Esophagus muscularis mucosa (tissue), 4 donors: ENCODE measurements at regions not wholly inside any gene's neighbourhood (a gene's known extent, or its start where the extent isn't known, plus 50 kb on each side); places are given as distances from the start of the nearest gene placed in this dataset.
"Not testable (repeated sequence)": the region's sequence is repeated elsewhere in the genome, so short reads cannot be mapped to it uniquely, and the experiment has no call there.

Experiments
- DNase-seq: peaks from one replicate; pipeline ENCODE4 v3.0.0-alpha.2; 2017; ENCODE audit errors: extremely low spot score
- H3K27ac ChIP-seq, 4 donors: fragments of 200-600 bp; sonication (generic); replicated peaks in 1 of 4; 1 replicate in 3 of 4; 2 replicates in 1 of 4; pipeline ENCODE4 v1.5.1; 2016 to 2019; ENCODE audit warnings: mild to moderate bottlenecking in 1 of 4
- H3K27me3 ChIP-seq, 4 donors: fragments of 200-600 bp; sonication (generic); one replicate each; pipeline versions ENCODE4 v1.5.1 to v1.6.0; 2016 to 2019
- H3K36me3 ChIP-seq, 4 donors: fragments of 200-600 bp; sonication (generic); one replicate each; pipeline ENCODE4 v1.5.1; 2016 to 2019
- H3K4me1 ChIP-seq, 4 donors: fragments of 200-600 bp; sonication (generic); one replicate each; pipeline ENCODE4 v1.5.1; 2016 to 2019
- H3K4me3 ChIP-seq, 4 donors: fragments of 200-600 bp; sonication (generic); 1 replicate in 2 of 4; 2 replicates in 2 of 4; pipeline ENCODE4 v1.5.1; 2016 to 2019; ENCODE audit warnings: mild to moderate bottlenecking in 4 of 4, moderate library complexity in 1 of 4
- H3K9me3 ChIP-seq, 4 donors: fragments of 200-600 bp; sonication (generic); 1 replicate in 3 of 4; 2 replicates in 1 of 4; pipeline ENCODE4 v1.5.1; 2016 to 2019
- EP300 ChIP-seq: sonication (generic); formaldehyde crosslinking; IDR thresholded peaks from one replicate; pipeline ENCODE4 v1.6.1; 2017; ENCODE audit warnings: antibody characterized with exemption
- POLR2A ChIP-seq: fragments of 450-650 bp; IDR thresholded peaks from one replicate; pipeline ENCODE4 v1.6.1; 2017; ENCODE audit warnings: antibody characterized with exemption, moderate library complexity, mild to moderate bottlenecking, low read depth
- POLR2AphosphoS5 ChIP-seq, 2 donors: sonication (generic); formaldehyde crosslinking; IDR thresholded peaks; one replicate each; pipeline ENCODE4 v1.6.1; 2017; ENCODE audit warnings: antibody characterized with exemption in 2 of 2
- WGBS: methylation state at CpG from one replicate; pipeline ENCODE4 v1.1.5; 2018; 5-methylcytosine and 5-hydroxymethylcytosine counted together
- intact Hi-C: fragments of 100-400 bp; cut with DNase I; formaldehyde crosslinking; loops from one replicate; pipeline ENCODE4 v1.15.1; 2023
- TF ChIP-seq, protein P1 (sequence below), 3 experiments: fragments of 200-600 bp in 2 of 3; fragments of 450-650 bp in 1 of 3; sonication (generic) in 2 of 3; IDR thresholded peaks; one replicate each; pipeline ENCODE4 v1.5.1; 2017 to 2019; ENCODE audit warnings: antibody characterized with exemption in 3 of 3, mild to moderate bottlenecking in 2 of 3, moderate library complexity in 1 of 3

DNA sequence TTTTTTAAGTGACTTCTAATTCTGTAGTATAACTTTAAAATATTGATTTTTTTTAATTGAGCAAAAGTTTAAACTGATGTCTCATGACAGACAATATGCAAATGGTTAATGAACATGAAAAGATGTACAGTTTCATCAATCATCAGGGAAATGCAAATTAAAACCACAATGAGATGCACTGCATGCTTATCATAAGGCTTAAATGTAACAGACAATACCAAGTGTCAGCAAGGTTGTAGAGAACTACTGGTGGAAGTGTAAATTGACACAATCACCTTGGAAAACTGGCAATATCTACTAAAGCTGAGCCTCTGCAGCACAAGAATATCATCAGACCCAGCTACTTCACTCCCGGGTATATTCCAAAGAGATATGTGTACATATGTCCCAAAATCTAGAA, 70.2 kb upstream of the DAPP1 start:
- DNase-seq: no peak

GRCh38 chr4:99736846-99737245, 79.2 kb upstream of the C4orf54 start:
- Histone ChIP-seq H3K9me3 (no peaks in the 10 kb centered on the region), H3K27me3 (no peaks in the 10 kb centered on the region), H3K36me3 (no peaks in the 10 kb centered on the region), H3K4me1 (no peaks in the 10 kb centered on the region), H3K27ac (no peak overlapping the region), H3K4me3 (no peak overlapping the region)
- intact Hi-C loops: no loop called here
- 65% methylated on average over 1 of the region's 1 CpG for WGBS
- no peak for DNase-seq
- TF ChIP-seq, protein P1, sequence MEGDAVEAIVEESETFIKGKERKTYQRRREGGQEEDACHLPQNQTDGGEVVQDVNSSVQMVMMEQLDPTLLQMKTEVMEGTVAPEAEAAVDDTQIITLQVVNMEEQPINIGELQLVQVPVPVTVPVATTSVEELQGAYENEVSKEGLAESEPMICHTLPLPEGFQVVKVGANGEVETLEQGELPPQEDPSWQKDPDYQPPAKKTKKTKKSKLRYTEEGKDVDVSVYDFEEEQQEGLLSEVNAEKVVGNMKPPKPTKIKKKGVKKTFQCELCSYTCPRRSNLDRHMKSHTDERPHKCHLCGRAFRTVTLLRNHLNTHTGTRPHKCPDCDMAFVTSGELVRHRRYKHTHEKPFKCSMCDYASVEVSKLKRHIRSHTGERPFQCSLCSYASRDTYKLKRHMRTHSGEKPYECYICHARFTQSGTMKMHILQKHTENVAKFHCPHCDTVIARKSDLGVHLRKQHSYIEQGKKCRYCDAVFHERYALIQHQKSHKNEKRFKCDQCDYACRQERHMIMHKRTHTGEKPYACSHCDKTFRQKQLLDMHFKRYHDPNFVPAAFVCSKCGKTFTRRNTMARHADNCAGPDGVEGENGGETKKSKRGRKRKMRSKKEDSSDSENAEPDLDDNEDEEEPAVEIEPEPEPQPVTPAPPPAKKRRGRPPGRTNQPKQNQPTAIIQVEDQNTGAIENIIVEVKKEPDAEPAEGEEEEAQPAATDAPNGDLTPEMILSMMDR (IDR thresholded peaks at IDR 0.05): no peak
- TF ChIP-seq EP300 (no peak), POLR2AphosphoS5 (IDR thresholded peaks at IDR 0.05) (no peak)

More for the DNA sequence above, 70.2 kb upstream of the DAPP1 start:
- 90% methylated on average over 1 of the region's 1 CpG for WGBS
- no peak overlapping the region for H3K4me3 ChIP-seq
- intact Hi-C loops: no loop called here
- H3K27me3 ChIP-seq: no peaks in the 10 kb centered on the region
- TF ChIP-seq EP300: no peak
- no peaks in the 10 kb centered on the region for H3K4me1 ChIP-seq
- no peaks in the 10 kb centered on the region for H3K9me3 ChIP-seq
- H3K36me3 ChIP-seq: no peaks in the 10 kb centered on the region
- H3K27ac ChIP-seq: no peak overlapping the region

DNA sequence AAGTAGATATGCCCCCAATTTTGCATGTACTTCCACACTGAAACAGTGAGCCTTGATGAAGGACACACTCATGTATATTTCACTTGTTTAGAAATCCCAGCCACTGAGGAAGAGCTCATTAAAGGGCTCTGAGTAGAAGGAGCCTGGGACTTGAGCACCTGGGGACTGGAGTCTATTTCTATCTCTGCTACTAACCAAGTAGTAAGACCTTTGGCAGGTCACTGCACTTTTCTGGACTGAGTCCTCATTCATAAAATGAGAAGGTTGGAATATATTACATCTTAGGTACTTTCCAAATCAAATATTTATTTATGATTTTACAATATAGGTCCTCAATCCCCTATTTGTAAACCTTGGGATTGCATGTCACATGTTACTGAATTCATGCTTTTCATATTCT, 78.2 kb upstream of the C4orf54 start:
- Histone ChIP-seq H3K36me3 (no peaks in the 10 kb centered on the region), H3K4me3 (no peak overlapping the region), H3K4me1 (no peaks in the 10 kb centered on the region), H3K9me3 (no peaks in the 10 kb centered on the region), H3K27me3 (no peaks in the 10 kb centered on the region), H3K27ac (no peak overlapping the region)
- intact Hi-C loops: no loop called here
- DNase-seq: no peak
- no peak for TF ChIP-seq POLR2A
- TF ChIP-seq, protein P1 (IDR thresholded peaks at IDR 0.05): no peak
- TF ChIP-seq POLR2AphosphoS5 (IDR thresholded peaks at IDR 0.05): no peak
- TF ChIP-seq EP300: no peak

- Histone ChIP-seq H3K9me3 (no peaks in the 10 kb centered on the region), H3K36me3 (no peaks in the 10 kb centered on the region), H3K27ac (no peak overlapping the region), H3K4me3 (no peak overlapping the region), H3K4me1 (no peaks in the 10 kb centered on the region), H3K27me3 (no peaks in the 10 kb centered on the region)
- 84% methylated on average over 2 of the region's 2 CpGs for WGBS
- intact Hi-C loops: no loop called here
- DNase-seq: no peak
- TF ChIP-seq POLR2A: no peak
- TF ChIP-seq EP300: no peak
- no peak for TF ChIP-seq POLR2AphosphoS5 (IDR thresholded peaks at IDR 0.05)
- TF ChIP-seq, protein P1 (IDR thresholded peaks at IDR 0.05): no peak
These were observed 77.1 kb upstream of the C4orf54 start for GRCh38 chr4:99734583-99735322.

DNA sequence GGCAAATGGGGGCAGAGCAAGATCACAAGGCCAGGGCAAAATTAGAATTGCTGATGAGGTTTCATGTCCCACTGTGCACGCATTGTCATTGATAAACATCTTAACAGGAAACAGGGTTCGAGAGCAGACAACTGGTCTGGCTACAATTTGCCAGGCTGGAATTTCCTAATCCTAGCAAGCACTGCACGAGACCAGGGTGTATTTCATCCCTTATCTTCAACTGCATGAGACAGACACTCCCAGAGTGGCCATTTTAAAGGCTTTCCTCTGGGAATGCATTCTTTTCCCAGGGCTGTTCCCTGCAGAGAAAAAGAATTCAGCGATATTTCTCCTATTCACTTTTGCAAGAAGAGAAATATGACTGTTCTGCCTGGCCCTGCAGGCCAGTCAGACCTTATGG, 75.8 kb upstream of the C4orf54 start:
- intact Hi-C loops, DNase-seq, H3K36me3 ChIP-seq, H3K4me3 ChIP-seq, H3K4me1 ChIP-seq, H3K27me3 ChIP-seq, H3K27ac ChIP-seq, H3K9me3 ChIP-seq: not testable (repeated sequence)
- WGBS: 76% methylated on average over 4 of the region's 4 CpGs

DNA sequence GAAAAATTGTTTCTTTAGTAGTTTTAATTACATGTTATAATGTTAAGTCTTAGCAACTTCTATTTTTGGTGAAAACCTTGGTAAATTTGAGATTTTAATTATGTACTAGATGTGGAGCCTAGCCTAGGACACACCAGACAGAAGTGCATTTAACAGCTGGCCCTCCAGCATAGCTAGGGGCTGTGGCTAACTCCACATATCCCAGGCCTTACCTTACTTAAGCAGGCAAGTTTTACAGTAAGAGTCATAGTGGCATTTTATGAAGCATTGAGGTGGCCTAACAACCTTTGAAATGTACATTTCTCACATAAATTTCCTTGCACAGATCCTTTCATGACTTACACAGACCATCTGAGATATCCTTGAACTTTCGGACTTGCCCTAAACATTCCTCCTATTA, 71.6 kb upstream of the C4orf54 start:
- no peak overlapping the region for H3K27ac ChIP-seq
- no peak overlapping the region for H3K4me3 ChIP-seq
- intact Hi-C loops: loop anchor here (10.0 kb wide), 2 partner anchors 156 to 216 kb away; partner anchors contain the start of gene DNAJB14
- 96% methylated on average over 1 of the region's 1 CpG for WGBS
- no peak for TF ChIP-seq POLR2A
- TF ChIP-seq POLR2AphosphoS5 (IDR thresholded peaks at IDR 0.05): no peak
- no peak for TF ChIP-seq EP300
- H3K4me1 ChIP-seq: peaks cover 1 to 15% (median 7%) of the 10 kb centered on the region in 4 donors
- no peaks in the 10 kb centered on the region for H3K27me3 ChIP-seq
- H3K36me3 ChIP-seq: no peaks in the 10 kb centered on the region
- DNase-seq: no peak
- H3K9me3 ChIP-seq: no peaks in the 10 kb centered on the region
